ENCODE measurements at regions not wholly inside any gene's neighbourhood (a gene's known extent, or its start where the extent isn't known, plus 50 kb on each side); places are given as distances from the start of the nearest gene placed in this dataset.

GRCh38 chr2:56754066-56754615, 570.4 kb downstream of the CCDC85A start:
- TF ChIP-seq CTCF (IDR thresholded peaks at IDR 0.05), result no peak
- H3K4me3 ChIP-seq, result no peak overlapping the region
- no peak overlapping the region for H3K27ac ChIP-seq
- no peak for DNase-seq
- no peaks in the 10 kb centered on the region for H3K9me3 ChIP-seq
- intact Hi-C loops (cut with DNase I), result no loop called here
- peaks cover 3% of the 10 kb centered on the region for H3K27me3 ChIP-seq
- ATAC-seq, result no peak
- H3K4me1 ChIP-seq, result no peaks in the 10 kb centered on the region
- no peaks in the 10 kb centered on the region for H3K36me3 ChIP-seq

GRCh38 chr2:56754627-56755026, 570.8 kb downstream of the CCDC85A start:
- H3K27me3 ChIP-seq, result peaks cover 3% of the 10 kb centered on the region
- H3K4me3 ChIP-seq, result no peak overlapping the region
- H3K36me3 ChIP-seq, result no peaks in the 10 kb centered on the region
- no peaks in the 10 kb centered on the region for H3K4me1 ChIP-seq
- no peak for ATAC-seq
- no peak for DNase-seq
- no peak for TF ChIP-seq CTCF (IDR thresholded peaks at IDR 0.05)
- intact Hi-C loops (cut with DNase I), result no loop called here
- H3K9me3 ChIP-seq, result no peaks in the 10 kb centered on the region
- no peak overlapping the region for H3K27ac ChIP-seq

- Histone ChIP-seq H3K4me3 (no peak overlapping the region), H3K27me3 (peaks cover 3% of the 10 kb centered on the region), H3K4me1 (no peaks in the 10 kb centered on the region), H3K36me3 (no peaks in the 10 kb centered on the region), H3K27ac (no peak overlapping the region), H3K9me3 (no peaks in the 10 kb centered on the region)
- no peak for DNase-seq
- ATAC-seq, result no peak
- intact Hi-C loops (cut with DNase I), result no loop called here
- TF ChIP-seq CTCF (IDR thresholded peaks at IDR 0.05), result no peak
These were observed 574.2 kb downstream of the CCDC85A start for GRCh38 chr2:56757884-56758545.

GRCh38 chr2:56763683-56764082, 579.9 kb downstream of the CCDC85A start:
- intact Hi-C loops (cut with DNase I), result no loop called here
- no peak for TF ChIP-seq CTCF (IDR thresholded peaks at IDR 0.05)
- DNase-seq (no peak), ATAC-seq (no peak)
- no peak overlapping the region for H3K4me3 ChIP-seq
- no peaks in the 10 kb centered on the region for H3K4me1 ChIP-seq
- H3K9me3 ChIP-seq, result no peaks in the 10 kb centered on the region
- no peaks in the 10 kb centered on the region for H3K27me3 ChIP-seq
- H3K27ac ChIP-seq, result no peak overlapping the region
- H3K36me3 ChIP-seq, result no peaks in the 10 kb centered on the region

GRCh38 chr2:56768973-56769372, 585.2 kb downstream of the CCDC85A start:
- no peak for TF ChIP-seq CTCF (IDR thresholded peaks at IDR 0.05)
- Histone ChIP-seq H3K27me3 (no peaks in the 10 kb centered on the region), H3K36me3 (no peaks in the 10 kb centered on the region), H3K9me3 (no peaks in the 10 kb centered on the region), H3K27ac (no peak overlapping the region), H3K4me3 (no peak overlapping the region), H3K4me1 (no peaks in the 10 kb centered on the region)
- ATAC-seq, result no peak
- no peak for DNase-seq
- intact Hi-C loops (cut with DNase I), result no loop called here
